ENCODE measurements at regions not wholly inside any gene's neighbourhood (a gene's known extent, or its start where the extent isn't known, plus 50 kb on each side); places are given as distances from the start of the nearest gene placed in this dataset.

DNA sequence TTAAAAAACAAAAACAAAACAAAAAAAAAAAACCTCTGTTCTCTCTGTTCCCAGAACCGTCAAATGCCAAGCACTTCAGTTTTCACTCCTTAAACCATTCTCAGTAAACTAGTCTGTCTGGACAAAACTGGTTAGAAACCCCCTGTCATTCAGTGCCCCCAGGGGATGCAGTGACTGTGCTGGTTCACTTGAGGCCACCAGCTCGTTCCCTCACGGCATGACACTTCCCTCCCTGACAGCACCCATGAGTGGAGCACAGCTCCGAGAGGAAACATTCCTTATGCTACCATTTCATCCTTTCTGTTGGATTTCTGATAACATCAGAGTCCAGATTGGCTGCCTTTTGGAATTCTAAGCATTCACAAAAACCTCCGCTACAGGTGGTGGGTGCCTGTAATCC lies 244.0 kb upstream of the TPM1 start:
- no peaks in the 10 kb centered on the region for H3K27me3 ChIP-seq (ENCODE audit: control insufficient read depth, insufficient read depth)
- peaks cover 2% of the 10 kb centered on the region for H3K4me1 ChIP-seq (ENCODE audit: control insufficient read depth, insufficient read depth, low read length)
- no peak overlapping the region for H3K27ac ChIP-seq (ENCODE audit: low read length)
- intact Hi-C loops (cut with DNase I): no loop called here
- DNase-seq (no peak), ATAC-seq (no peak)
- no peaks in the 10 kb centered on the region for H3K9me3 ChIP-seq (ENCODE audit: control insufficient read depth, low read length)
- WGBS: 69% methylated on average over 5 of the region's 5 CpGs
- no peak overlapping the region for H3K4me3 ChIP-seq (ENCODE audit: low read length)

DNA sequence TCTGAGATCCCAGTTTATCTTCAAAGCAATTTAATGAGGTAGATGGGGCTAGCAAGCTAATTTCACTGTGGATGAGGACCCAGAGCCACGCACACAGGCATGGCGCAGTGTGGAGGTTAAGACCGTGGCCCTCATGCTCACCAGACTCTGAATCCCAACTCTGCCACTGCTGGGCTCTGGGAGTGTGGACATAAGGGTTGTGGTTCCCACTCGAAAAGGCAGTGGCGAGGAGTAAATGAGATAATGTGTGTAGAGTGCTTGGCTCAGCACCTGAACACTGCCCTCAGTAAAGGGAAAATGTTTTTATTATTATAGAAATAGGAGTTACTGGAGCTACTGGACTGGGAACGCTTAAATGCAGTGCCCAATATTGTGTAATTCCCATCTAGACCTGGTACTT lies 243.5 kb upstream of the TPM1 start:
- DNase-seq: no peak
- intact Hi-C loops (cut with DNase I): no loop called here
- ATAC-seq: no peak

DNA sequence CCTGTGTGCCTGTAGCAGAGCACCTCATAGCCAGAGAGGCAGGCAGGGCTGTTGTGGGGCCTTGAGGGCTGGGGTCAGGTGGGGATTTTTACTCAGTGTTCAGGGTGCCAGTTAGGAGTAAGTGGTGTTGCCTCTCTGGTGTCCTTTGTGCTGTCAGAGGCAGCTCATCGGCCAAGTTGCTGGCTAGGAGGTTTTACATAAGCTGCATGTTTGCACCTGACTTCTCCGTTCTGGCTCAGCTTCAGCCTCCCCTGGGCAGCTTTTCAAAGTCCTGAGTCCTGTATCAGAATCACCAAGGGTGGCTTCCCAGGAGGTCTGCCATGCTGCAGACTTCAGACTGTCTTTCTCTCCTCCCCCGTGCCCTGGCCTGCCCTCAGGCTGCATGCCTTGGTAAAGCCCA lies 242.6 kb upstream of the TPM1 start:
- no peaks in the 10 kb centered on the region for H3K9me3 ChIP-seq (ENCODE audit: control insufficient read depth, low read length)
- 75% methylated on average over 3 of the region's 3 CpGs for WGBS
- peak in 1 of 3 donors; percentile 70 for DNase-seq
- no peak overlapping the region for H3K4me3 ChIP-seq (ENCODE audit: low read length)
- no peaks in the 10 kb centered on the region for H3K4me1 ChIP-seq (ENCODE audit: control insufficient read depth, insufficient read depth, low read length)
- no peaks in the 10 kb centered on the region for H3K27me3 ChIP-seq (ENCODE audit: control insufficient read depth, insufficient read depth)
- ATAC-seq: peak; percentile 50 to 55
- peak overlapping the region; percentile 32 for H3K27ac ChIP-seq (ENCODE audit: low read length)
- intact Hi-C loops (cut with DNase I): no loop called here

More for the DNA sequence above, 243.5 kb upstream of the TPM1 start:
- H3K4me3 ChIP-seq (ENCODE audit: low read length): no peak overlapping the region
- no peaks in the 10 kb centered on the region for H3K27me3 ChIP-seq (ENCODE audit: control insufficient read depth, insufficient read depth)
- H3K27ac ChIP-seq (ENCODE audit: low read length): no peak overlapping the region
- H3K9me3 ChIP-seq (ENCODE audit: control insufficient read depth, low read length): no peaks in the 10 kb centered on the region
- H3K4me1 ChIP-seq (ENCODE audit: control insufficient read depth, insufficient read depth, low read length): peaks cover 2% of the 10 kb centered on the region
- 87% methylated on average over 6 of the region's 6 CpGs for WGBS

DNA sequence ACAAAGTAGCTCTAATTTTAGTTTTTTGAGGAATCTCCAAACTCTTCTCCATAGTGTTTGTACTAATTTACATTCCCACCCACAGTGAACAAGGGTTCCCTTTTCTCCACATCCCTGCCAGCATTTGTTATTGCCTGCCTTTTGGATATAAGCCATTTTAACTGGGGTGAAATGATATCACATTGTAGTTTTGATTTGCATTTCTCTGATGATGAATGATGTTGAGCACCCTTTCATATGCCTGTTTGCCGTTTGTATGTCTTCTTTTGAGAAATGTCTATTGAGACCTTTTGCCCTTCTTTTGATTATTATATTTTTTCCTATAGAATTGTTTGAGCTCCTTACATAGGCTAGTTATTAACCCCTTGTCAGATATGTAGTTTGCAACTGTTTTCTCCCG lies 239.9 kb upstream of the TPM1 start:
- DNase-seq: no peak
- WGBS: 85% methylated on average over 2 of the region's 2 CpGs
- no peaks in the 10 kb centered on the region for H3K27me3 ChIP-seq (ENCODE audit: control insufficient read depth, insufficient read depth)
- H3K4me3 ChIP-seq (ENCODE audit: low read length): no peak overlapping the region
- H3K9me3 ChIP-seq (ENCODE audit: control insufficient read depth, low read length): no peaks in the 10 kb centered on the region
- ATAC-seq: no peak
- no peaks in the 10 kb centered on the region for H3K4me1 ChIP-seq (ENCODE audit: control insufficient read depth, insufficient read depth, low read length)
- no peak overlapping the region for H3K27ac ChIP-seq (ENCODE audit: low read length)
- intact Hi-C loops (cut with DNase I): no loop called here

DNA sequence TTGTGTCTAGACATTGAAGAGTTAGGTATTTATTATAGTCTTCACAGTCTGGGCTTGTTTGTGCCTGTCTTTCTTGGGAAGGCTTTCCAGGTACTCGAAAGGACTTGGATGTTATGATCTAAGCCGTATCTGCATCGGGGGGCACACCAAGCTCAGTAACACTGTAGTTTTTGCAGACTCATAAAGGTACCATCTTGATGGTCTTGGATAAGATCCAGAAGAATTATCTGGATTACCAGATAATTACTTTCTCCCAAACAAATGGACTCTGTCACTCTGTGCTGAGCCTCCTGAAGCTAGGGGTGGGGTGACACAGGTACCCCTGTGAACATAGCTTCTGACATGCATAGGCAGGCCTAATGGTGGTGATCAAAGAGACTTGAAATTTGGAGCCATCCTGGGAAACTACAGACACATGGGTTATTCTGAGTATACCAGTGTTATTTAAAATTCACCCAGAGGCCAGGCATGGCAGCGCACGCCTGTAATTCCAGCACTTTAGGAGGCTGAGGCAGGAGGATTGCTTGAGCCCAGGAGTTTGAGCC lies 238.6 kb upstream of the TPM1 start:
- Histone ChIP-seq H3K9me3 (ENCODE audit: control insufficient read depth, low read length) (no peaks in the 10 kb centered on the region), H3K27me3 (ENCODE audit: control insufficient read depth, insufficient read depth) (no peaks in the 10 kb centered on the region), H3K27ac (ENCODE audit: low read length) (no peak overlapping the region), H3K4me3 (ENCODE audit: low read length) (no peak overlapping the region), H3K4me1 (ENCODE audit: control insufficient read depth, insufficient read depth, low read length) (no peaks in the 10 kb centered on the region)
- 99% methylated on average over 5 of the region's 5 CpGs for WGBS
- no peak for DNase-seq
- intact Hi-C loops (cut with DNase I): no loop called here
- no peak for ATAC-seq

DNA sequence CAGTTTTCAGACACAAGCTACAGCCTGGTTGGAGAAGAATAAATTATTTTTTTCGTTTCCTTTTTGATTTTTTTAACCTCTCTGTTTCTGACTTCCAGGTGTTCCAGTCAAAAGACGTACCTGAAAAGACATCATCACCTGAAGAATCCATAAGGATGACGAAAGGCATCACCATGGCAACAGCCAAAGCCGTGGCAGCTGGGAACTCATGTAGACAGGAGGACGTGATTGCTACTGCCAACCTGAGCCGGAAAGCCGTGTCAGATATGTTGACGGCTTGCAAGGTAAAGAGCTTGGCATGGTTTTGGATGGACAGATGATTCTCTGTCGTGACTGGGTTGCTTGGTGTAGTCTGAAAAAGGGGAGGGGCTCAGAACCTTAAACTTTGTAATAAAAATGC lies 237.0 kb upstream of the TPM1 start:
- H3K27me3 ChIP-seq (ENCODE audit: control insufficient read depth, insufficient read depth): no peaks in the 10 kb centered on the region
- ATAC-seq (no peak), DNase-seq (no peak)
- intact Hi-C loops (cut with DNase I): no loop called here
- 91% methylated on average over 9 of the region's 9 CpGs for WGBS
- H3K27ac ChIP-seq (ENCODE audit: low read length): no peak overlapping the region
- H3K4me3 ChIP-seq (ENCODE audit: low read length): no peak overlapping the region
- no peaks in the 10 kb centered on the region for H3K9me3 ChIP-seq (ENCODE audit: control insufficient read depth, low read length)
- no peaks in the 10 kb centered on the region for H3K4me1 ChIP-seq (ENCODE audit: control insufficient read depth, insufficient read depth, low read length)

DNA sequence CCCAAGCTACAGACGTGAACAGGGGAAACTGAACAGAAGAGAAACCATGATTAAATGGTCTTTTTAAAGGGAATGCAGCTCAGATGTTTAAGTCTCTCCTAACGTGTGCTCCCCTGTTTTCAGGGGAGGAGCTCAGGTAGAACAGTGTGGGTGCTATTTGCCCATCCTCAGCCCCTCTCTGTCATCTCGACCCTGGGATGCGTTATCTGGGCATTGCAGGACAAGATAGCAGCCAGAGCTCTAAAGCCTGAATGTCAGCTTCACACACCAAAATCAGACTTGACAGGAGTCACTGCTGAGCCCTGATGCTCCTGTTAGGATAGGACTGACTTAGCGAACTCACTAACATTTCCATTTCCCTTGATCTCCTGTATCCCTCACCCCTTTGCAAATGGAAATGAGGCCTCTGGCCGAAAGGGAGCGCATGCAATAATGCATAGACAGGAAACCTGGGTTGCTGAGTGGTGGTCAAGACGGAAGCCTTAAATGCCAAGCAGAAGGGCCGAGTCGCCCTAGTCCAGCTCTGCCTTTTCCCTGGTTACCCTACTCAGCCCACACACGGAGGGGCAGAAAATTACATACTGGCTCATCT lies 234.9 kb upstream of the TPM1 start:
- no peaks in the 10 kb centered on the region for H3K4me1 ChIP-seq (ENCODE audit: control insufficient read depth, insufficient read depth, low read length)
- 82% methylated on average over 11 of the region's 11 CpGs for WGBS
- H3K27me3 ChIP-seq (ENCODE audit: control insufficient read depth, insufficient read depth): no peaks in the 10 kb centered on the region
- no peak overlapping the region for H3K27ac ChIP-seq (ENCODE audit: low read length)
- no peak for ATAC-seq
- no peaks in the 10 kb centered on the region for H3K9me3 ChIP-seq (ENCODE audit: control insufficient read depth, low read length)
- intact Hi-C loops (cut with DNase I): no loop called here
- H3K4me3 ChIP-seq (ENCODE audit: low read length): no peak overlapping the region
- no peak for DNase-seq

DNA sequence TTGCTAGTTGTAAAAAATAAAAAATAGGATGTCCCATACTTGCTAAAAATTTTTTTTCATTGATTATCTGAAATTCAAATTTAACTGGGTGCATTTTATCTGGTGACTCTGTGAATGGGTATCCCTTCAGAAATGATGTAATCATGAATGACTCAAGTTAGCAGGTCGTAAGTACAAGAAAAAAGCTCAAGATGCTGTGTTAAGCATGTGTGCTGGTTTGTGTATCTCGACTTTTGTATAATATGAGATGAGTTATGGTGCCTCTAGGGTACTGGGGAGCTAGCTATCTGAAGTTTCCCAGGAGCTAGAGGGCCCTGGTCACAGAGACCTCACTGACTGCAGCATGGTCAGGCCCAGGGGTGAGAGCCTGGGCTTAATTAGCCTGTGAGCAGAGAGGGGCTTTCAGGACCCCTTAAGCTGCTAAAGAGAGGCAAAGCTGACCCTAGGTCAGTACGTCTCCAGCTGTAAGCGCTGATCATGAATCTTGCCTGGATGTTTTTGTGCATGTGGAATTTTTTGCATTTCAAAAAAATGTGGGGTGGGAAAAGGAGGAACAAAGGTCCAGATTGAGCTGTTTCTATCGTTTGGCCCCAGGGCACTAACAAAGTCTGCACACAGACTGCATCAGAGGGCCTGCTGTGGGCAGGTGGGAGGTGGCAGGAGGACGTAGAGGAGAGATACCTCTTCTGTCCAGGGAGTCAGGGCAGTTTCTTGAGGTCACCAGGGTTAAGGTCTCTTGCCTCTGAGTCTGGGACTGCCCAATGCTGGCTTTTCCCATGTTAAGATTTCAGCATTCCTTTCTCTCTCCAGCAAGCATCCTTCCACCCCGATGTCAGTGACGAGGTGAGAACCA lies 233.2 kb upstream of the TPM1 start:
- intact Hi-C loops (cut with DNase I): no loop called here
- ATAC-seq: no peak

DNA sequence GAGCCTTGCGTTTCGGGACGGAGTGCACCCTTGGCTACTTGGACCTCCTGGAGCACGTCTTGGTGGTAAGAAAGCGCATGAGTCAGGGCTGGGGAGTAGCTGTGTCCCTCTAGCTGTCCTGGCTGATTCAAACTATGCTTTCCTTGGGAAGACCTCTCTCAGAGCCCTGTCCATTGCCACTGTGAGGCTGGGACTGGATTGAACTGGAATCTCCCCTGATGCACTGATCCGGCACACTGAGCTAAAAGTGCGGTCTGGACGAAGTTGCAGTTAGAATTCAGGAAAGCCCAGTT lies 232.6 kb upstream of the TPM1 start:
- H3K27me3 ChIP-seq (ENCODE audit: control insufficient read depth, insufficient read depth): no peaks in the 10 kb centered on the region
- no peak overlapping the region for H3K27ac ChIP-seq (ENCODE audit: low read length)
- ATAC-seq: no peak
- no peaks in the 10 kb centered on the region for H3K9me3 ChIP-seq (ENCODE audit: control insufficient read depth, low read length)
- H3K4me1 ChIP-seq (ENCODE audit: control insufficient read depth, insufficient read depth, low read length): no peaks in the 10 kb centered on the region
- intact Hi-C loops (cut with DNase I): no loop called here
- DNase-seq: no peak
- no peak overlapping the region for H3K4me3 ChIP-seq (ENCODE audit: low read length)
- 97% methylated on average over 8 of the region's 8 CpGs for WGBS

More for the DNA sequence above, 233.2 kb upstream of the TPM1 start:
- Histone ChIP-seq H3K9me3 (ENCODE audit: control insufficient read depth, low read length) (no peaks in the 10 kb centered on the region), H3K27me3 (ENCODE audit: control insufficient read depth, insufficient read depth) (no peaks in the 10 kb centered on the region), H3K4me3 (ENCODE audit: low read length) (no peak overlapping the region), H3K27ac (ENCODE audit: low read length) (no peak overlapping the region), H3K4me1 (ENCODE audit: control insufficient read depth, insufficient read depth, low read length) (no peaks in the 10 kb centered on the region)
- 76% methylated on average over 8 of the region's 8 CpGs for WGBS
- DNase-seq: no peak

DNA sequence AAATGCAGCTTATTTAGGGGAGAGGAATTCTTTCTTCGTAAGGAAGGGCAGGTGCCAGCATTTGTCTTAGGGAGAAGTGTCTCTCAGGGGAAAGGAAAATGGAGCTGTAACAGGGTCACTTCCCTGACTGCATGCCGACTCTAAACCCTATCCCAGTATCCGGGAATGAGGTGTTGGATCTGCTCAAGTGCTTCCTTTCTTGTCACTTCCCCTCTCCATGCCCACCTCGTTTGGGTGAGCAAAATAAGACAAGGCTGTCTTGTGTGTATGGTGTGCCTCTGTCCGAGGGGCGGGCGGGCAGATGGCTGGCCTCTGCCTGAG lies 230.1 kb upstream of the TPM1 start:
- no peaks in the 10 kb centered on the region for H3K4me1 ChIP-seq (ENCODE audit: control insufficient read depth, insufficient read depth, low read length)
- no peaks in the 10 kb centered on the region for H3K9me3 ChIP-seq (ENCODE audit: control insufficient read depth, low read length)
- intact Hi-C loops (cut with DNase I): no loop called here
- no peak for DNase-seq
- H3K27me3 ChIP-seq (ENCODE audit: control insufficient read depth, insufficient read depth): no peaks in the 10 kb centered on the region
- H3K27ac ChIP-seq (ENCODE audit: low read length): no peak overlapping the region
- H3K4me3 ChIP-seq (ENCODE audit: low read length): no peak overlapping the region
- ATAC-seq: no peak
- 81% methylated on average over 7 of the region's 7 CpGs for WGBS

DNA sequence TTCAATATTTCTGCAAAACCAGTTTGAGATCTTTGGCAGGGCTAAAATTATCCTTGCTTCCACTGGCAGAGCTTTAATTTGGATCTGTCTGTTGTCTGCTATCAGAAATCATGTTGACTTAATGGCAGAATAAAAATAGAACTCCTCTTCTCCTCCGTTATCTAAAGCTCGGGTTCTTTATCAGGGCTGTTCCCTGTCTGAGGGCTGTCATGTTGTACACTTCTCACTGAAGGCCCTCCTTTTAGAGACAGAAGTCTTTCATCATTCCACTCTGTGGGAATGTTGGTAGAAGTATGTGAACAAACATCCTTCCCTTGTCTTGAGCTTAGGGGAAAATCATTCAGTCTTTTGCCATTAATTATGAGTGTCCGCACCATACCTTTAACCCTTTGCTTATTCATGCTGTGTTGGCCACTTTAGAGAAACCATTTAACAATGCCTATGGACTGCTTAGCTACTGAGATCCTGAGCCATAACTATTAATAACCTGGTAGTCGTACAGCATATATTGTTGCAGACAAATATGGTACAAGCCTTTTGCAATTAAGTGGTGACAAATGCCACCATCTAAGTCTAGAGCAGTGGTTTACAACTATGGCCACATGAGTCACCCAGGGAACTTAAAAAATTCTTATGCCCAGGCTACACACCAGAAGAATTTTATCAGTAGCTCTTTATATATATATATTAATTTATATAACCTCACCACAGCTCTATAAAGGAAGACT lies 226.0 kb upstream of the TPM1 start:
- Histone ChIP-seq H3K27me3 (ENCODE audit: control insufficient read depth, insufficient read depth) (no peaks in the 10 kb centered on the region), H3K9me3 (ENCODE audit: control insufficient read depth, low read length) (no peaks in the 10 kb centered on the region), H3K4me1 (ENCODE audit: control insufficient read depth, insufficient read depth, low read length) (peaks cover 3% of the 10 kb centered on the region), H3K27ac (ENCODE audit: low read length) (peak overlapping the region; percentile 83), H3K4me3 (ENCODE audit: low read length) (no peak overlapping the region)
- DNase-seq (no peak), ATAC-seq (peak; percentile 90 to 93)
- intact Hi-C loops (cut with DNase I): no loop called here
- WGBS: 28% methylated on average over 4 of the region's 4 CpGs
